DOHH2 (cell line): ENCODE measurements at regions not wholly inside any gene's neighbourhood (a gene's known extent, or its start where the extent isn't known, plus 50 kb on each side); places are given as distances from the start of the nearest gene placed in this dataset.

Experiments
- CTCF ChIP-seq: fragments of 200-600 bp; sonication (generic); IDR thresholded peaks from one replicate; pipeline ENCODE4 v1.5.1; 2014; ENCODE audit warnings: antibody characterized with exemption, mild to moderate bottlenecking, low read depth, low read length; ENCODE audit not compliant: poor library complexity, severe bottlenecking
- EZH2phosphoT487 ChIP-seq: fragments of 200-600 bp; sonication (generic); IDR thresholded peaks from 2 replicates; pipeline ENCODE4 v1.6.1; 2017; ENCODE audit warnings: borderline replicate concordance, mild to moderate bottlenecking, antibody characterized with exemption, low read length, moderate library complexity, mixed read lengths

- TF ChIP-seq CTCF (no peak), EZH2phosphoT487 (no peak)
These were observed 321.2 kb upstream of the SOX9 start for GRCh38 chr17:71799657-71800056.
